K562 (cell line): ENCODE measurements at regions not wholly inside any gene's neighbourhood (a gene's known extent, or its start where the extent isn't known, plus 50 kb on each side); places are given as distances from the start of the nearest gene placed in this dataset.

ENCODE experiments used
- ATAC-seq: fragments of 200-7000 bp; cut with Tn5 transposase; 3 replicates; pipeline ENCODE4 v1.9.1; 2020; ENCODE audit warnings: moderate library complexity
- BruUV-seq: library from RNA; stranded (reverse); fragments of 400-500 nt; replicated peaks from 2 replicates; lab custom pipeline; 2021; lab: Mats Ljungman, UMichigan
- CTCF ChIA-PET: fragments of 300-600 bp; formaldehyde crosslinking; extraction: SDS; loops from one replicate; lab custom pipeline; 2021; ENCODE audit warnings: low intra/inter-chr PET ratio; lab: Yijun Ruan, JAX
- POLR2A ChIA-PET: fragments of 300-600, 350-650 bp; sonication (Branson Sonifier 250); formaldehyde crosslinking; extraction: SDS; loops from one replicate; lab custom pipeline; 2021; ENCODE audit warnings: antibody characterized with exemption, inconsistent platforms; lab: Yijun Ruan, JAX
- DNase-seq, 4 experiments: peaks; one replicate each; pipeline versions ENCODE4 v3.0.0 to v3.0.0-alpha.2; 2011 to 2018; ENCODE audit warnings: low spot score in 3 of 4, mixed read lengths in 3 of 4; ENCODE audit errors: extremely low read depth in 1 of 4
- FAIRE-seq: peaks from 2 replicates; lab custom pipeline; 2011; peaks lifted over from hg19 to GRCh38; lab: Jason Lieb, UNC
- H2AFZ ChIP-seq: 2 replicates; pipeline ENCODE4 v1.6.0; 2011; ENCODE audit warnings: low read depth, low read length, control low read depth, inconsistent platforms
- H3K27ac ChIP-seq: fragments of 200-600 bp; 3 replicates; pipeline ENCODE4 v1.8.0; 2011; ENCODE audit warnings: low read depth, mild to moderate bottlenecking, control low read depth, inconsistent platforms, low read length, moderate library complexity, mixed read lengths; ENCODE audit errors: extremely low read depth
- H3K27me3 ChIP-seq, 2 experiments: fragments of 300-600 bp in 1 of 2; 2 replicates in 1 of 2; 3 replicates in 1 of 2; pipeline versions ENCODE4 v1.6.0 to v1.8.0; 2011; ENCODE audit warnings: inconsistent platforms in 2 of 2, low read length in 2 of 2, mild to moderate bottlenecking in 1 of 2, mixed read lengths in 1 of 2, moderate library complexity in 1 of 2; ENCODE audit not compliant: control insufficient read depth in 2 of 2, insufficient read depth in 2 of 2
- H3K36me3 ChIP-seq: fragments of 300-600 bp; 3 replicates; pipeline ENCODE4 v1.8.0; 2011; ENCODE audit warnings: mild to moderate bottlenecking, low read length, inconsistent platforms; ENCODE audit not compliant: control insufficient read depth, insufficient read depth
- H3K4me1 ChIP-seq, 2 experiments: fragments of 200-600 bp in 1 of 2; replicated peaks in 1 of 2; 2 replicates in 1 of 2; 3 replicates in 1 of 2; pipeline versions ENCODE4 v1.5.1 to v1.8.0; 2011; ENCODE audit warnings: inconsistent platforms in 2 of 2, low read length in 2 of 2, mild to moderate bottlenecking in 1 of 2, mixed read lengths in 1 of 2, moderate library complexity in 1 of 2; ENCODE audit not compliant: control insufficient read depth in 2 of 2, insufficient read depth in 2 of 2
- H3K4me2 ChIP-seq: 2 replicates; pipeline ENCODE4 v1.6.1; 2011; ENCODE audit warnings: low read length, control low read depth, inconsistent platforms, mixed read lengths; ENCODE audit not compliant: insufficient read depth
- H3K4me3 ChIP-seq: fragments of 200-600 bp; sonication (generic), shearing (Covaris generic); 2 replicates; pipeline ENCODE4 v1.5.1; 2016; ENCODE audit warnings: control low read depth, inconsistent platforms
- H3K79me2 ChIP-seq: fragments of 200-600 bp; 3 replicates; pipeline ENCODE4 v1.8.0; 2011; ENCODE audit warnings: low read length, inconsistent platforms; ENCODE audit not compliant: control insufficient read depth, insufficient read depth
- H3K9ac ChIP-seq, 2 experiments: 2 replicates each; pipeline versions ENCODE4 v1.6.0 to v1.6.1; 2011; ENCODE audit warnings: low read depth in 2 of 2, low read length in 2 of 2, control low read depth in 1 of 2, inconsistent platforms in 1 of 2, mild to moderate bottlenecking in 1 of 2, mixed read lengths in 1 of 2; ENCODE audit not compliant: insufficient read depth in 1 of 2
- H3K9me1 ChIP-seq: one replicate; pipeline ENCODE4 v1.6.0; 2011; ENCODE audit warnings: inconsistent platforms, mild to moderate bottlenecking, low read length, moderate library complexity; ENCODE audit not compliant: control insufficient read depth, insufficient read depth
- H3K9me3 ChIP-seq: replicated peaks from 2 replicates; pipeline ENCODE4 v1.5.1; 2011; ENCODE audit warnings: low read depth, low read length, inconsistent platforms; ENCODE audit not compliant: control insufficient read depth, insufficient read depth
- H4K20me1 ChIP-seq: replicated peaks from 2 replicates; pipeline ENCODE4 v1.6.1; 2011; ENCODE audit warnings: low read length, inconsistent platforms, mixed read lengths; ENCODE audit not compliant: control insufficient read depth, insufficient read depth
- ARNT ChIP-seq, 2 experiments: fragments of 450-650 bp; IDR thresholded peaks; 2 replicates each; pipeline ENCODE4 v1.6.1; 2016; ENCODE audit warnings: mild to moderate bottlenecking in 1 of 2
- CAMTA2 ChIP-seq: fragments of 250-450 bp; sonication (Bioruptor Pico); conservative IDR thresholded peaks from 2 replicates; pipeline ENCODE4 v1.5.1; 2022
- CCAR2 ChIP-seq: fragments of 200-400 bp; formaldehyde crosslinking; IDR thresholded peaks from 2 replicates; pipeline ENCODE4 v1.6.1; 2017; ENCODE audit warnings: mild to moderate bottlenecking, low read depth, low read length
- CHD4 ChIP-seq: fragments of 200-600 bp; sonication (generic); IDR thresholded peaks from 3 replicates; pipeline ENCODE4 v1.6.1; 2012; ENCODE audit warnings: low read depth, mild to moderate bottlenecking, mixed read lengths, low read length, inconsistent platforms; ENCODE audit not compliant: insufficient read depth, insufficient replicate concordance, poor library complexity, severe bottlenecking
- GTF2A2 ChIP-seq: IDR thresholded peaks from 2 replicates; pipeline ENCODE4 v1.6.1; 2016; ENCODE audit warnings: mild to moderate bottlenecking, missing genetic modification characterization, missing compliant biosample characterization
- HDGF ChIP-seq: fragments of 450-650 bp; IDR thresholded peaks from 2 replicates; pipeline ENCODE4 v1.6.1; 2016
- HNRNPUL1 ChIP-seq: fragments of 200-400 bp; formaldehyde crosslinking; IDR thresholded peaks from 2 replicates; pipeline ENCODE4 v1.6.1; 2017; ENCODE audit warnings: low read length
- POLR3A ChIP-seq: IDR thresholded peaks from 2 replicates; pipeline ENCODE4 v1.6.1; 2011; ENCODE audit warnings: borderline replicate concordance, mild to moderate bottlenecking, moderate library complexity; ENCODE audit not compliant: insufficient read length, insufficient read depth; ENCODE audit errors: extremely low read depth
- RUNX1 ChIP-seq: sonication (generic); IDR thresholded peaks from 2 replicates; pipeline ENCODE4 v1.6.1; 2016; ENCODE audit warnings: antibody characterized with exemption, low read depth
- TEAD2 ChIP-seq: fragments of 450-650 bp; IDR thresholded peaks from 2 replicates; pipeline ENCODE4 v1.6.1; 2016; ENCODE audit warnings: missing genetic modification characterization, control low read depth, missing compliant biosample characterization
- ZBTB7A ChIP-seq: IDR thresholded peaks from 2 replicates; pipeline ENCODE4 v1.6.1; 2011; ENCODE audit warnings: low read depth, mild to moderate bottlenecking, low read length, moderate library complexity, borderline replicate concordance; ENCODE audit not compliant: control insufficient read depth
- ZNF133 ChIP-seq: fragments of 250-450 bp; sonication (Bioruptor Pico); IDR thresholded peaks from 2 replicates; pipeline ENCODE4 v1.4.0; 2020; ENCODE audit warnings: mild to moderate bottlenecking
- ZNF354B ChIP-seq: fragments of 250-450 bp; sonication (Bioruptor Pico); IDR thresholded peaks from 2 replicates; pipeline ENCODE4 v1.4.0; 2020
- ZNF655 ChIP-seq: fragments of 250-450 bp; sonication (Bioruptor Pico); IDR thresholded peaks from 2 replicates; pipeline ENCODE4 v1.5.0; 2021
- ZNF830 ChIP-seq: fragments of 250-450 bp; sonication (Bioruptor Pico); IDR thresholded peaks from 2 replicates; pipeline ENCODE4 v1.5.0; 2021; ENCODE audit warnings: mild to moderate bottlenecking
- WGBS: fragments of 100-300 bp; shearing (Covaris generic); methylation state at CpG from one replicate; pipeline ENCODE4 v1.1.6; 2016; ENCODE audit warnings: low coverage, mixed read lengths; ENCODE audit not compliant: insufficient coverage; ENCODE audit errors: missing lambda C conversion rate; 5-methylcytosine and 5-hydroxymethylcytosine counted together
- in situ Hi-C: fragments of 300-500 bp; cut with MboI; formaldehyde crosslinking; loops from 4 replicates; pipeline ENCODE4 v1.15.0; 2018; ENCODE audit warnings: inconsistent platforms, mixed read lengths
- intact Hi-C: fragments of 100-400 bp; cut with micrococcal nuclease; formaldehyde crosslinking; loops from 2 replicates; pipeline ENCODE4 v1.14.2; 2022

GRCh38 chr10:36675458-36675880 lies 449.9 kb upstream of the ANKRD30A start:
- Histone ChIP-seq H4K20me1 (no peaks in the 10 kb centered on the region), H3K9ac (no peak overlapping the region), H3K27ac (no peak overlapping the region), H3K36me3 (no peaks in the 10 kb centered on the region), H3K79me2 (no peaks in the 10 kb centered on the region), H2AFZ (no peak overlapping the region), H3K4me2 (no peak overlapping the region), H3K9me3 (no peaks in the 10 kb centered on the region), H3K27me3 (no peaks in the 10 kb centered on the region), H3K4me3 (no peak overlapping the region), H3K4me1 (no peaks in the 10 kb centered on the region), H3K9me1 (no peaks in the 10 kb centered on the region)
- ATAC-seq (no peak), DNase-seq (no peak), FAIRE-seq (no peak)
- 0% methylated on average over 4 of the region's 4 CpGs for WGBS
- BruUV-seq, result no TSS peak
- ChIA-PET POLR2A (no interaction called here), CTCF (no interaction called here)
- in situ Hi-C loops (no loop called here), intact Hi-C loops (no loop called here)
- TF ChIP-seq POLR3A (no peak), CAMTA2 (CRISPR knock-in tag) (no peak), HDGF (no peak), TEAD2 (tag) (no peak), CCAR2 (no peak), ZBTB7A (no peak), ZNF133 (no peak)

- TF ChIP-seq ARNT (IDR thresholded peaks at IDR 0.05) (no peak), HNRNPUL1 (no peak), ZNF354B (CRISPR knock-in tag) (no peak), CHD4 (no peak), ZNF830 (no peak), GTF2A2 (tag) (no peak), ZNF133 (no peak), RUNX1 (no peak), ZNF655 (CRISPR knock-in tag) (no peak)
- no peak for ATAC-seq
- H3K27me3 ChIP-seq, result no peaks in the 10 kb centered on the region
- no peak overlapping the region for H3K27ac ChIP-seq
- ChIA-PET CTCF (no interaction called here), POLR2A (no interaction called here)
- no peak overlapping the region for H3K4me2 ChIP-seq
- no peak overlapping the region for H3K9ac ChIP-seq
- WGBS, result 0% methylated on average over 8 of the region's 8 CpGs
- in situ Hi-C loops, result no loop called here
- H3K9me1 ChIP-seq, result no peaks in the 10 kb centered on the region
- H3K9me3 ChIP-seq, result no peaks in the 10 kb centered on the region
- no peak for FAIRE-seq
- H3K79me2 ChIP-seq, result no peaks in the 10 kb centered on the region
- no peaks in the 10 kb centered on the region for H3K36me3 ChIP-seq
- no peaks in the 10 kb centered on the region for H4K20me1 ChIP-seq
- no peak for DNase-seq
- H2AFZ ChIP-seq, result no peak overlapping the region
- no peak overlapping the region for H3K4me3 ChIP-seq
- BruUV-seq, result no TSS peak
- H3K4me1 ChIP-seq, result no peaks in the 10 kb centered on the region
- intact Hi-C loops, result no loop called here
Observed at GRCh38 chr10:36671607-36672006, 453.8 kb upstream of the ANKRD30A start.
